Memory B cell (primary cell): ENCODE measurements at regions not wholly inside any gene's neighbourhood (a gene's known extent, or its start where the extent isn't known, plus 50 kb on each side); places are given as distances from the start of the nearest gene placed in this dataset.

Experiments
- ATAC-seq: fragments of 150-1000 bp; cut with Tn5 transposase; 2 replicates; pipeline ENCODE4 v1.10.0; 2021; ENCODE audit warnings: low read depth, mild to moderate bottlenecking, moderate library complexity
- DNase-seq, 2 donors: peaks; one replicate each; pipeline ENCODE4 v3.0.0; 2022; ENCODE audit warnings: low spot score in 2 of 2
- H3K27ac Mint-ChIP-seq: one replicate; pipeline ENCODE4 v1.8.0; 2022; ENCODE audit warnings: mild to moderate bottlenecking, moderate library complexity, mixed read lengths
- H3K27me3 Mint-ChIP-seq: one replicate; pipeline ENCODE4 v1.8.0; 2022; ENCODE audit warnings: mixed read lengths
- H3K36me3 Mint-ChIP-seq: one replicate; pipeline ENCODE4 v1.8.0; 2022; ENCODE audit warnings: mild to moderate bottlenecking, mixed read lengths
- H3K4me1 Mint-ChIP-seq: one replicate; pipeline ENCODE4 v1.8.0; 2022; ENCODE audit warnings: mixed read lengths
- H3K4me3 Mint-ChIP-seq: one replicate; pipeline ENCODE4 v1.8.0; 2022; ENCODE audit warnings: mild to moderate bottlenecking, moderate library complexity, mixed read lengths
- H3K9me3 Mint-ChIP-seq: one replicate; pipeline ENCODE4 v1.8.0; 2022; ENCODE audit warnings: mixed read lengths

DNA sequence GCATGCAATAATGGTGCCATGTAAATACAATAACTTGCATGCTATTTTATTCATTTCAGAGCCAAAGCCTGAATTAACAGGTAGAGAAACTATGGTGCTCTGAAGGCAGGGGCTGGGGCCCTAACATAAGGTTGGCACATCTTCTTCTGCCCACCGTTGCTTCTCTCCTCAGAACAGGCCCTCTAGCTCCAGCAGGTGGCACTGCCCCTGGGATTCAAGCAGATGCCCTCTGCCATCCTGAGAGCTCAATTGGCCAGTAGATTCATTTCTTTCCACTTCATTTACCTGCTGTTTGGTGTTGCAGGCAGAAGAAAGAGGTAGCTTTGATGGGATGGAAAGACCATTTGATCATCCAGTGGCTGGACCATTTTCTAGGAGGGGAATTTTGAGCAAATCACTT lies 130.5 kb downstream of the FOXB1 start:
- no peak for ATAC-seq
- DNase-seq, result no peak
- H3K27me3 Mint-ChIP-seq, result peaks cover 13% of the 10 kb centered on the region

DNA sequence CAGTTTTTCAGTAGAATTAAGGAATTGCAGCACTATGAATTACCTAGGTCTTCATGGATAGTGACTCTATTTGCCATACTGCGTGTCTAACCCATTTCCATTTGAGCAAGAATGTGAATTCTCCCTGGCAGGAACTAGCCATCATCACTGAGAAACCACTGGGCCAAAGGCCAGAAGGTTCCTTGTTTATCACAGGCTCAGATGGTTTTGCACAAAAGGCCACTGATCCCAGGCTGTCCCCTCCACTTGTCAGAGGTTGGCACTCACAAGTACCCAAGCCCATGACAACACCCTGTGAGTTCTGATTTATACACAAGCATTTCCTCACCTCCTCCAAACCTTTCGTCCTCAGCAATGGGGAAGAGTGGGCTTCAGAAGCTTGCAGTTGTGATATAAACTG lies 131.8 kb downstream of the FOXB1 start:
- DNase-seq (no peak), ATAC-seq (no peak)
- H3K4me3 Mint-ChIP-seq, result no peak overlapping the region
- H3K27me3 Mint-ChIP-seq, result peaks cover 15% of the 10 kb centered on the region
- H3K9me3 Mint-ChIP-seq, result peaks cover 2% of the 10 kb centered on the region
- no peak overlapping the region for H3K27ac Mint-ChIP-seq
- H3K36me3 Mint-ChIP-seq, result no peaks in the 10 kb centered on the region
- no peaks in the 10 kb centered on the region for H3K4me1 Mint-ChIP-seq

More for the DNA sequence above, 130.5 kb downstream of the FOXB1 start:
- H3K27ac Mint-ChIP-seq, result no peak overlapping the region
- no peaks in the 10 kb centered on the region for H3K36me3 Mint-ChIP-seq
- no peaks in the 10 kb centered on the region for H3K4me1 Mint-ChIP-seq
- H3K9me3 Mint-ChIP-seq, result no peaks in the 10 kb centered on the region
- H3K4me3 Mint-ChIP-seq, result no peak overlapping the region

DNA sequence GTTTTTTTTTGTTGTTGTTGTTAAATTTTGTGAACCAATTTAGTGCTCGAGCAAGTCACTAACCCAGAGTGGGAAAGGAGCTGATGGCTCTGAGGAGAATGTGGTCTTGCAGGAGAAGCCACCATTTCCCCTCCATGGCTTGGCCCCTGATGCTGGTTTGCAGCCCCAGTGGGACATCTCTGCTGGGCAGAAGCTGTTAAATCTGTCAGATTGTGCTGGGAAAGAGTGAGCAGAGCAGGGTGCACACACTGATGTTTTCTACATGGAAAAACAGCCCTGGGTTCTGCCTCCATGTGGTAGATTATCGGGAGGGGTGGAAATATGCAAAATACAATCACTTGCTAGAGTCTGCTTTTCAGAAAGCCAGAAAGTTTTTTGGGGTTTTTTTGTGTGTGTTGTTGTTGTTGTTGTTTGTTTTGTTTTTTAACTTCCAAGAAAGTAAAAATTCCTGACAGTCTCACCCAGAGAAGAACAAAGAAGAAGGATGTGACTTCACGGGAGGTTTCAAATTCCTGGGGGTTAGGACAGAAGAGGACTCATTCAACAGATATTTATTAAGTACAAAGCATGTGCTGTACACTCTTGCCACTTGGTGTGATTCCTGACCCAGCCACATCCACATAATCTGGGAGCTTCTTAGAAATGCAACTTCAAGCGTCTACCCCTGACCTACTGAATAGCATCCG lies 133.7 kb downstream of the FOXB1 start:
- no peak for DNase-seq
- Mint-ChIP-seq H3K4me3 (no peak overlapping the region), H3K27me3 (peaks cover 11% of the 10 kb centered on the region), H3K27ac (no peak overlapping the region), H3K4me1 (no peaks in the 10 kb centered on the region), H3K9me3 (peaks cover 2% of the 10 kb centered on the region), H3K36me3 (no peaks in the 10 kb centered on the region)
- no peak for ATAC-seq

DNA sequence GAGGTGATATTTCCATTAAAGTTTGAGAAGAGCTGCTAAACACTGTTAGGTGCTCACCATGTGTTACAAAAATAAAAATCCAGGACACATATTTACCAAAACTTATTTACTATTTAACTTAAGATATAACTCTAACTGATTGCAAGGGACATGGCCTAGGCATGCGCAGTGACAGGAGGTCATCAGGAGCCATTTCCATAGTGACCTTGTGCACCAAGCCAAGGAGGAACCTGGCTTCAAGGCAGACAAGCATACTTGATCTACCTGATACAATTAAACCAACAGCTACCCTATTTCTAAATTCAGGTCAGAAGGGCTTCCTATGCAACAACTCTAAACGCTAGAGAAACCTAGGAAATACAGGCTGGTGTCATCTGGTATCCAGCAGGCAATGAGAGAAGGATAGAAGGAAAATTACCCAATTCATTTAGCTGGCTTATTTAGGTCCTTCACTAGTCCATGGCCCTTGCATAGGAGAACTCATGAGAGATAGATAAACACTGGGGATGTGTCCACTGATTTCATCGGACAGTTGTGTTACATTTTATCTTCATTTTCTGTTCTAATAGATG lies 134.4 kb downstream of the FOXB1 start:
- H3K36me3 Mint-ChIP-seq, result no peaks in the 10 kb centered on the region
- H3K27me3 Mint-ChIP-seq, result peaks cover 11% of the 10 kb centered on the region
- H3K9me3 Mint-ChIP-seq, result peaks cover 2% of the 10 kb centered on the region
- no peak overlapping the region for H3K4me3 Mint-ChIP-seq
- ATAC-seq, result no peak
- no peak for DNase-seq
- no peaks in the 10 kb centered on the region for H3K4me1 Mint-ChIP-seq
- no peak overlapping the region for H3K27ac Mint-ChIP-seq

DNA sequence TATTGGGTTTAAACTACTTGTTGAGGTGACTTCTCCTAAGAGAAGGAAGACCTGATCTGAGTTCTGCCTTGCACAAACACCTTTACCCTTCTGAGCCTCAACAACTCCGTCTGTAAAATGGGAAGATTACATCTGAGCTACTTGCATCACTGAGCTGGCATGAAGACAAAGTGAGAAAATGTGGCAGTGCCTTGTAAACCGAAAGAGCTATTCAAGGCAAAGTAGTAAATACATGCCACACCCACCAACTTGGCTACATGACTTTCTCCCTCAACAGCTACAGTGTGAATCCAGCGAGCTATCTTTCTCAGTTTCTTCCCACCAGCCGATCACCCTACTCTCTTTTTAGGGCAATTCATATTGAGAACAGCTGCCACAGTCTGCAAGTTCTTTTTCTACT lies 148.3 kb downstream of the FOXB1 start:
- peaks cover 6% of the 10 kb centered on the region for H3K4me1 Mint-ChIP-seq
- peaks cover 16% of the 10 kb centered on the region for H3K27me3 Mint-ChIP-seq
- DNase-seq (no peak), ATAC-seq (no peak)
- no peaks in the 10 kb centered on the region for H3K36me3 Mint-ChIP-seq
- H3K27ac Mint-ChIP-seq, result no peak overlapping the region
- no peaks in the 10 kb centered on the region for H3K9me3 Mint-ChIP-seq
- no peak overlapping the region for H3K4me3 Mint-ChIP-seq

DNA sequence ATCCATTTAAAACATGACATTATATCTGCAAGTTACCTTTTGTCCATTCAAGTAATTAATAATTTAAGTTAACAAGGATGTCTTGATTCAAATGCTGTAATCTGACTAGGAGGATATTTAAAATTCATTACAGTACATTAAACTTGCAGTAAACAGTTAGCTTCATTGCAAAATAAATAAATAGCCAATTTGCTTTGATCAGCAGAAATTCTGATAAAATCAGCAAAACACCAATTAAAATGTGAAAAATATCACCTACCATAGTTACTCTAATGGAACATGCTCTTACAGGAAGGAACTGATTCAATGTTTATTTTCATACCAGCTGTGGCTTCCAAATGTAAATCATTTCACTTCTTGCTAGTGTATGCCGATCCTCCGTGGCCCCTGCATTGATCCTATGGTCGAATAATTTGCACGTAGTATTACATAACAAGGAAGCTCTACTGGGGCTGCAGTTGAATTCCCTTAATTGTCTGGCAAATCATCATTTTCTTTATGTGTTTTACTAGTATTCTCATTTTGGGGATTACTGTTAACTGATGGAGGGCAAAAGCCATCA lies 150.7 kb downstream of the FOXB1 start:
- Mint-ChIP-seq H3K4me1 (peaks cover 8% of the 10 kb centered on the region), H3K36me3 (no peaks in the 10 kb centered on the region), H3K27ac (no peak overlapping the region), H3K27me3 (peaks cover 13% of the 10 kb centered on the region), H3K9me3 (no peaks in the 10 kb centered on the region), H3K4me3 (no peak overlapping the region)
- ATAC-seq, result no peak
- DNase-seq, result no peak

DNA sequence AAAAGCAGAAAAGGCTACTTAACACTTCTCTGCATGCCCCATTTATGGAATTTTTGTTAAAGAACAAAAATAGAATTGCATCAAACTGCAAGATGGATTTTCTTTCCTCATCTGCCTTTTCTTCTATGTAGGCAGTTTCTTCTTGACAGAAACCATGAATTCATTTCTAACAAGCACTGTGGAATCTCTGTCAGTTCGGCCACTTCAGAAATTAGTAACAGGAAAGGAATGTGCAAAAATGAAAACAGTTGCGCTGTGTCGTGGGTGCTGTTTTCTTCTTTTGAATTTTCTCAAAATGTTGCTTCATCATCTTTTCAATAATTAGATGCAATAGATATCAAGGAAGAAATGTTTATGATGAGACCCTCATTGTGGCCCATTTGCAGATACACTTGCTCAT lies 151.6 kb downstream of the FOXB1 start:
- Mint-ChIP-seq H3K4me1 (peaks cover 8% of the 10 kb centered on the region), H3K27me3 (peaks cover 13% of the 10 kb centered on the region), H3K9me3 (no peaks in the 10 kb centered on the region), H3K27ac (no peak overlapping the region), H3K4me3 (no peak overlapping the region), H3K36me3 (no peaks in the 10 kb centered on the region)
- ATAC-seq (no peak), DNase-seq (no peak)

DNA sequence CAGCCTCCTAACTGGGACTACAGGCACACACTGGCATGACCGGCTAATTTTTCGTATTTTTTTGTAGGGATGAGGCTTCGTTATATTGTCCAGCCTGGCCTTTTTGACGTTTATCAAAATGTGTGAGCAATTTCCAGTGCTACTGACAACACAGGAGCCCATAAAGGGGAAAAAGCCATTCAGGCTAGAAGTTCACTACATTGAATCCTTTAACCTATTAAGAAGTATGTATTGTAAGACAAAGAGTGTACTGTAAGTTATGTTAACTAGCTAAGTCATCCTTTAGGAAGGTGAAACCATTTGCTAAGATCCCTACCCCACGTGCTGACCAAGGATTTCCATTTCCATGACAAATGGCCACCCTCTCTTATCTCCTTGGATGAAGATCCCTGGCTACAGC lies 156.8 kb downstream of the FOXB1 start:
- Mint-ChIP-seq H3K4me1 (peaks cover 3% of the 10 kb centered on the region), H3K9me3 (no peaks in the 10 kb centered on the region), H3K4me3 (no peak overlapping the region), H3K27ac (no peak overlapping the region), H3K36me3 (no peaks in the 10 kb centered on the region), H3K27me3 (peaks cover 10% of the 10 kb centered on the region)
- no peak for ATAC-seq
- DNase-seq, result no peak

DNA sequence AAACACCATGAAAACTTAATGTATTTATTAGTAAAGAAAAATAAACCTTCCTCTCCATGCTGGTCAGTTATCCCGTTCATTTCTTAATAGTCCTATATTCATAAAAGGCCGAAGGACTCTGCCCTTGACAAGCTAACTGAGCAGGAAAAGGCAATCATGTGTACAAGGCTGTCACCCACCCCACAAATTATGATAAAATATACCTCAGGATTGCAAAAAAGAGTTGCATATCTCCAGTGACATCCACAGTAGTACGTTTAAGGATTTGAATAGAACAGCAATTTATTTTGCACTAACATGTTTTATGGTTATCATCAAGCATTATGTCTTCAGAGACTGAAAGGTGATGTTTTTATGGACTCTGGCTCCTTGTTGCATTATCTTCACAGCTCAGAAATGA lies 157.6 kb downstream of the FOXB1 start:
- H3K27me3 Mint-ChIP-seq, result peaks cover 10% of the 10 kb centered on the region
- no peak overlapping the region for H3K4me3 Mint-ChIP-seq
- DNase-seq (no peak), ATAC-seq (no peak)
- no peaks in the 10 kb centered on the region for H3K9me3 Mint-ChIP-seq
- no peaks in the 10 kb centered on the region for H3K36me3 Mint-ChIP-seq
- peaks cover 3% of the 10 kb centered on the region for H3K4me1 Mint-ChIP-seq
- no peak overlapping the region for H3K27ac Mint-ChIP-seq

DNA sequence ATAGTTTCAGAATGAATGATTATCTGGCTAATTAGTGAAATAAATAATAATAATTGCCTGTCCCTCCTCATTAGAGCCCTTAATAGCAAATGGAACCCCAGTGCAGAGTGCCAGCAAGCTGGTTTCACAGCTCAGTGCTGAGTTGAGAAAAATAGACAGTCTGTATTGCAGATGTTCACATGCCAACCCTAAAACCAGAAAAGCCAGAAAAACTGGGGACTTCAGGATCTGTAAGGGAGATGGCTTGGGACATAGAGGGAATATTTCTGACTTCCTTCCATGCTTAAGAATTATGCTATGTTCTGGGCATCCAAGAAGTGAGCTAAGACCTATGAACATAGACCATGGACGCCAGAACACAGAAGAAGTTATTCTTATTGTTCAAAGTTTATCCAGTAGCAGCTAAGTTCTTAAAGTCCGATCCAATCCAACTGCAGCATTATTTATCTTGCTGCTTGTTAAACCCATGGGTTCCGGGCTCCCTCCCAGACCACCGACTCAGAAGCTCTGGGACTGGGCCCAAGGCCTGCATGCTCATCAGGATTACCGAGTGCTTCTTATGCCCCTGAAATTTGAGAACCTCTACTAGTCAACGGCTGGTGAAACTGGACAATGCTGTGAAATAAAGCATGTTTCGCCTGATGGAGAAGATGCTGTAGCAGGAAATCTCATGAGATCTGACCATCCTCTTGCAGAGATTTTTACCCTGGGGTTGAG lies 158.3 kb downstream of the FOXB1 start:
- ATAC-seq, result no peak
- Mint-ChIP-seq H3K27ac (no peak overlapping the region), H3K27me3 (peaks cover 10% of the 10 kb centered on the region), H3K36me3 (no peaks in the 10 kb centered on the region), H3K9me3 (no peaks in the 10 kb centered on the region), H3K4me1 (peaks cover 3% of the 10 kb centered on the region), H3K4me3 (no peak overlapping the region)
- DNase-seq, result no peak

DNA sequence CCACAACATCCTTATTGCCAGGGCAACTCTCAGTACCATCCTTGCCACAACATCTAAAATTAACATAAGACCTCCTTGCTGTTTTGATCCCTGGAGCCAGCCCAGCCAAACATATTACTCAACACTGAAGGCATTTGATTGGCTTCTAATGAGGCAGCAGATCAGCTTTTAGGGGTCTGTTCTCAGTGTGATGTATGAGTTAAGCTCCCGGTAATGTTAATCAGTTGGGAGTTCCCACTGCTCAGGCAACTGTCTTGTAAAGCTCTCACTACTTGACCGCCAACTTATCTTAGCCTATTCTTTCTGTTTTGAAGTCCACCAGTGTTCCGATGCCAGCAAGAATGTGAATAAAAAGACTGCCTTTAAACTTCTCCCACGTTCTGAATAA lies 158.9 kb downstream of the FOXB1 start:
- no peak for ATAC-seq

DNA sequence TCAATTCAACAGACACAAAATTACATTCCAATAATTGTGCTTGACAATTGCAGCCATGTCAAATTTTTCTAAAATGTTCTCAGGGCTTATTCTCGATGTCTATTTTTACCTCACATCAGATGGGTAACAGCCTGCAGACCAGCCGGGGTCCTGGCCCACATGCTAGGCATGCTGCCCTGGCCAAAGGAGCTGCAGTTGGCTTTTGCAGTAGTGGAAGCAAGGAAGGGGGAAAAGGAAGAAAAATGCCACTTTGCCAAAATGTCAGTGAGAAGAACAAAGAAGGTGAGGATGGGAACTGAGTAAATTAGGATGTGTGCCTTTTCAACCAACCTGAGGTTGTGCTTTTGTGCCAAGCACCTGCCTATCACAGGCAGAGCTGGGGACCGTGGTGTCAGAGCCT lies 161.0 kb downstream of the FOXB1 start:
- DNase-seq (no peak), ATAC-seq (no peak)
- Mint-ChIP-seq H3K9me3 (no peaks in the 10 kb centered on the region), H3K36me3 (no peaks in the 10 kb centered on the region), H3K4me3 (no peak overlapping the region), H3K27me3 (peaks cover 7% of the 10 kb centered on the region), H3K4me1 (no peaks in the 10 kb centered on the region), H3K27ac (no peak overlapping the region)

More for the DNA sequence above, 158.9 kb downstream of the FOXB1 start:
- H3K27me3 Mint-ChIP-seq, result peaks cover 10% of the 10 kb centered on the region
- H3K9me3 Mint-ChIP-seq, result no peaks in the 10 kb centered on the region
- H3K4me3 Mint-ChIP-seq, result no peak overlapping the region
- no peaks in the 10 kb centered on the region for H3K36me3 Mint-ChIP-seq
- no peak overlapping the region for H3K27ac Mint-ChIP-seq
- DNase-seq, result no peak
- peaks cover 3% of the 10 kb centered on the region for H3K4me1 Mint-ChIP-seq

DNA sequence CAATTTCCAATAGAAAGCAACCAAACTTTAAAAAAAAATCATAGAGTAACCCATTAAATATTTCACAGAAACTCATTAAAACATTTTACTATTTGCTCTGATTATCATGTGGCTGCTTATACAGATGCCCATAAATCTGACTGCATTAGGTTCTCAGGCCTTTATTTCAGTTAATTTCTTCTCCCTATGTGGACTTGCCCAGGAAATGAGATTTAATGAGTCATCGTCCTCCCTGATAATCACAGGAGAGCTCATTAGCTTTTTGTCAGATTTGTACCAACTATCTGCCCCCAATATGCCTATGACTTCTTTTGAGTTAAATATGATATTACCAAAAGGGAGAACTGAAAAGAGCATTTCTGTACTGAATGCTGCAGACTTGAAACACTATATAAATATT lies 168.0 kb downstream of the FOXB1 start:
- ATAC-seq (no peak), DNase-seq (no peak)
- Mint-ChIP-seq H3K27me3 (peaks cover 4% of the 10 kb centered on the region), H3K27ac (no peak overlapping the region), H3K4me1 (no peaks in the 10 kb centered on the region), H3K9me3 (no peaks in the 10 kb centered on the region), H3K4me3 (no peak overlapping the region), H3K36me3 (no peaks in the 10 kb centered on the region)

DNA sequence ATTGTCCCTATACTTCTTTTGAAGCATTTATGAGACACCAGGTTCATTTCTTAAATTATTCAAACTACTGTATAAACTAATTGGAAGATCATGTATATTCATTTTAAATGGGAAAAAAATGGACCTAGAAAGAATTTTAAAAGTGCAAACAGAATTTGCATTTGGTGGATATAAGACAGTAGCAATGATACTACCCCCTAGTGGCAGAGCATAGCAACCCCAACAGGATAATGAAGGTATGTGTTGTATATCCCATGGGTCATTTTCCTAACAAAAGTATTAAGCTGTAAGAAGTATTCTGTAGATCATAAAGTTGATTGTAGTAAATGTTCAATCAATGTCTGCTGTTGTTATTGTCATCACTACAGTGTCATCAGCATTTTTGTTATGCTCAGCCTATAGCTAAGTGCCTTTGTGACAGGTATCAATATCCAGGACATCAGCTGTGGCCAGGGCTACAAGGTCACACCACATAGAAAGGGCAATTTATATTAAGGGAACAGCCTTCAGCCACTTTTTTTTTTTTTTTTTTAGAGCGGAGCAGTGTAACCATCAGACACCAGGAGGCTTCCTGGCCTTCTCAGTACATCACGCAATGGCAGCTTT lies 175.8 kb downstream of the FOXB1 start:
- Mint-ChIP-seq H3K4me1 (no peaks in the 10 kb centered on the region), H3K27me3 (peaks cover 15% of the 10 kb centered on the region), H3K4me3 (no peak overlapping the region), H3K9me3 (no peaks in the 10 kb centered on the region), H3K27ac (no peak overlapping the region), H3K36me3 (no peaks in the 10 kb centered on the region)
- peak in 1 of 2 donors; percentile 16 for DNase-seq
- ATAC-seq, result peak; percentile 54
